GM21786 (cell line): ENCODE measurements at regions not wholly inside any gene's neighbourhood (a gene's known extent, or its start where the extent isn't known, plus 50 kb on each side); places are given as distances from the start of the nearest gene placed in this dataset.
"Not testable (repeated sequence)": the region's sequence is repeated elsewhere in the genome, so short reads cannot be mapped to it uniquely, and the experiment has no call there.

Experiments used
- ATAC-seq: cut with Tn5 transposase; IDR thresholded peaks from one replicate; pipeline ENCODE4 v1.9.1; 2021; ENCODE audit not compliant: unreplicated experiment

DNA sequence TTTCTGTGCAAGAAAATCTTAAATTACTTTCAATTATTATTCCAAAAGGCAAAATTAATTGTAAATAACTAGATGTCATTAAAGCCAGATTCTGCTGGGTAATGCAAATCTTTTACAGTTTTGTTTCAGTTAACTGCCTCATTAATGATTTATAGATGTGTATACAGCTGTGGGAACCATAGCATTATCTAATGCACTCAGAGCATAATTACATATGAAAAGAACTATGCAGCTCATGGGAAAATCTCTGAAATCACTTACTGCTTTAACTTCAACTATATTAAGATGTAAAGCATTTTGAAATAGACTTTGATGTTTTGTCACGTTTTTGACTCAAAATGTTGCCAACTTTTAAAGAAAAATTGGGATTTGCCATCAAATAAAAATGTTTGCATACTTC lies 630.3 kb upstream of the KLHL4 start:
- ATAC-seq: no peak

DNA sequence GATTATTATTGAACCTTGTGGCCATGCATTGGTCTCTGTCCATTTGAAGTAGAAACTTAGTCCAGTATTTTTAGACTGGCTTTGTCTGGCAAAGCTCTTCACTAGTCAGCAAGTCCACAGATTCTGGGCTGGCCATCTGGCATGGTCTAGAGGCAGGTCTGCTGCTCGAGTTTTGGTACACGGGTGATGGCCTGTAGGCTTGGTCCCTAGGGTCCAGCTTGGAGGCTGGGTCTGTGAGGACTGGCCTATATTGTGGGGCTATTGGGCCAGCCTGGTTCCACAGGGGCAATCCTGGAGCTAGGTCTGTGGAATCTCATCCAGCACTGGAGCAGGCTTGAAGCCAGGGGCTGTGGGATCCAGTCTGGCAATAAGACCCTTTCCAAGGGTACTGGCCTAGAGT lies 607.6 kb upstream of the KLHL4 start:
- no peak for ATAC-seq

DNA sequence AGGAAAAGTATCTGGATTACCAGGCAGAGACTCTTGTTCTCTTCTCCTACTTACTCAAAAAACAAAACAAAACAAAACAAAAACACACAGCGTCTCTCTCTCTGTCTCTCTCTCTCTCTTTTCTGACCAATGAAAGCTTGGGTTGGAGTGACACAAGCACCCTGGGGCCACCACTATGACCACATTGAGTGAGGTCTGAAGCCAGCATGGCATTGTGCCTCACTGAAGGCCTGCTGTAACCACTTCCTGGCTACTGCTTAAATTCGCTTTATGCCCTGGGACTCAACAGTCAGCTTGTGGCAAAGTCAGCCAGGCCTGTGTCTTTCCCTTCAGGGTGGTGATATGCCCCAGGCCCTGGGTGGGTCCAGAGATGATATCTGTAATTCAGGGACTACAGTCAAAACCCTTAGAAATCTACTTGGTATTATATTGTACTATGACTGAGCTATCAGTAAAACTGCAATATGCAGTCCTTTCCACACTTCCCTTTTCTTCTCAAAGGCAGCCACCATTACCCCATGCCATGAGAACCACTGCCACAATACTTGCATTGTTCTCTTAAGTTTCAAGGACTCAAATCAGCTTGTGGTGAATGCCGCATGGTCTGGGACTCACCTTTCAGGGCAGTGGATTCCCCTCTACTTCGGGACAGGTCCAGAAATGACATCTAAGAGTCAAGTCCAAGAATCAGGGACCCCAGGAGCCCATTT lies 606.8 kb upstream of the KLHL4 start:
- peak; percentile 54 for ATAC-seq

DNA sequence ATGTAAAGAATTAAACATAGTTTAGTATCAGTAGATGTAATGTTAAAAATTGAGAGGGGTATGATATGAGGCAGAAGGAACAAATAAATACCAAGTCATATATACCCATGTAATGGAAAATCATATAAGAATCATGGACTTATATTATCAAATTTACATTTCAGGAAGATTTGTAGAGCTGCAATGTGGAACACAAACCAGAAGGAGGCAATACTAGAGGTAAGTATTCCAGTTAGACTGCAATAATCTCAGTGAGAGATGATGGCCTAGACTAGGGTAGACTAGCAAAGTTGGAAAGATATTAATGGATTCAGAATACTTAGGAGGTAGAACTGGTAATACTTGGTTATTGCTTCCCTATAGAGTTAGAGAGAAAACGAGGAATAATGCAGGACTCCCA lies 603.0 kb upstream of the KLHL4 start:
- ATAC-seq: no peak

DNA sequence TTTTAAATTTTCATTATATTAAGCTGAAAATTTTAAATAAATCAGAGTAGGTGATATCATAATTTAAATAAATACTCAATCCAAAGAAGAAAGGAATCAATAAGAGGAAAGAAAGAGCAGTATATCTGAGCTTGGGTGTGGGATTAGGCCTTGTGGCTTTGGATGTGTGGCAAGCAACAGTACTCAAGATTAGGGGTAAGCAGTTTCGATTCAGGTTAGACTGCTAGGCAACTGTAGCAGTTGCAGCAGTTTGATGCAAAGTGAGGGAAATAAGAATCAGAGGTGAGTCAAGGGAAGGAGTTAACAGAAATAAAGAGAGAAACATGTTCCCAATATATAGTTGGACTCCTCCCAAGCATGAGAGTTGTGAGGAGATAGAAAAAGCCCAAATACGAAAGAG lies 599.6 kb upstream of the KLHL4 start:
- no peak for ATAC-seq

DNA sequence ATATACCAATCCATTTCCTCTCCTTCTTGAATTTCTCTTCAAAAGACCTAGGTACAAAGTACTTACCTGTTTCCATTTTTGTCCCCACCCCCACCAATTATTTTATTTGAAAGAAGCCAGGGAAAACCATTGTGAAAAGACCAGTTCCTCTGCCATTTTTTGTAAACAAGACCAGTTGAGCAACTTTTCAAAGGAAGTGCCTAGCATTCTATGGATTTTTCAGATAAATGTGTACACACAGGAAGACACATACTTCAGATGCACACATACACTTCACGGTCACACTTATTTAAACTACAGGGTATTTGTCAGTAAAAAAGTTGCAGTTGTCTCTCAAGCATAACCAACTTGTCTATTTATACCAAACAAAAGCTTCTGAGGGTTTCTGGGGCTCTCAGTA lies 587.2 kb upstream of the KLHL4 start:
- no peak for ATAC-seq

DNA sequence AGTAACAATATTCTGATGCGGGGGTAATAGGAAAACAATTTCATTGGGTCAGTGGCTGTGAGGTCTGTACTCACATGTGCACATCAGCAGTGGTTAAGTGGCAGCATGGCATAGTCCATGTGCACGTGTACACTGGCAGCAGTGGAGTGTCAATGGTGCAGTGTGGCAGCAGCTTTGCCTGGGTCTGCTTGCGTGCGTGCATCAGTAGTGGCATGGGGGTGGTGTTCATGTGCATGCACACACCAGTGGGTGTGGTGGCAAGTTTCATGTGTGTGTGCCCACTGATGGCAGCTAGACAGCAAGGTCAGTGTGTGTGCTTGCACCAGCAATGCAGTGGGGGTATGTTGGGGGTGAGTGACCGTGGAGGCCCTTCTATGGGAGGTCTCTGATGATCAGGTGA lies 581.6 kb upstream of the KLHL4 start:
- no peak for ATAC-seq

DNA sequence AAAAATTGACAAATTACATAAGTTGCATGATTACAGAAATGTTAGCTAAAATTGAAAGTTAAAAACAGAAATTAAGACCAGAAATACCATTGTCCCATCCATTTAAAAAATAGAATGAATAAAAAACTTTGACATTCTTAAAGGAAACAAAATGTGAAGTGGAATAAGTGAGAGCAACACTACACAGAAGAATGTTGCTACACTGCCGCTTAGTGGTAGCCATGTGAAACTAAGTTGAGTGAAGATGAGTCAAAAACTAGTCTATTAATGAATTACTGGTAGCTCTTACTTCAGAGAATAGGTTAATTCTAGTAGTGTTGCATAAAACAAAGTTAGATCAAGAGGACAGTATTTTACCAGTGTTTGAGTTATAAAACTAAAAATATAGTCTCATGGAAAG lies 571.0 kb upstream of the KLHL4 start:
- ATAC-seq: peak; percentile 94

DNA sequence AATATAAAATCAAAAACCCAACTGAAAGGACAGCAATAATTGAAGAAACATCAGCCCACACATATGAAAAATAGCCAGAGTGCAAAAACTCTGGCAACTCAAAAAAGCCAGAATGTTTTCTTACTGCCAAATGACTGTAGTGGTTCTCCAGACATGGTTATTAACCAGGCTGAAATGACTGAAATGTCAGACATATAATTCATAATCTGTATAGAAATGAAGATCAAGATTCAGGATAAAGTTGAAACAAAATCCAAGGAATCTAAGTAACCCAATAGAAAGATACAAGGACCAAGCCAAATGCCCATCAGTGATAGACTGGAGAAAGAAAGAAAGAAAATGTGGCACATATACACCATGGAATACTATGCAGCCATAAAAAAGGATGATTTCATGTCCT lies 553.3 kb upstream of the KLHL4 start:
- no peak for ATAC-seq

DNA sequence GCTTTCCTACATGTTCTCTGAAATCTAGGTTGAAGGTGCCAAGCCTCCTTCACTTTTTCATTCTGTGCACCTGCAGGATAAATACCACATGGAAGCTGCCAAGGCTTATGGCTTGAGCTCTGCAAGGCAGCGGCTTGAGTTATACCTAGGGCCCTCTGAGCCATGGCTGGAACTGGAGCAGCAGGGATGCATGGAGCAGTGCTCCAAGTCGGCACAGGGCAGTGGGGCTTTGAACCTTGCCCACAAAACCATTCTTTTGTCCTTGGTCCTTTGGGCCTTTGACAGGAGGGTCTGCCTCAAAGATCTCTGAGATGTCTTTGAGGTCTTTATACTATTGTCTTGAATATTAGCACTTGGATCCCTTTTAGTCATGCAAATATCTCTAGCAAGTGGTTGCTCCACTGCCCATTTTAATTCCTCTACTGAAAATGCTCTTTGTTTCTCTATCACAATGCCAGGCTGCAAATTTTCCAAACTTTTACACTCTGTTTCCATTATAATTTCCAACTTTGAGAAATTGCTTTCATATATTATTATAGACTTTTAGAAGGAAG lies 536.2 kb upstream of the KLHL4 start:
- no peak for ATAC-seq

DNA sequence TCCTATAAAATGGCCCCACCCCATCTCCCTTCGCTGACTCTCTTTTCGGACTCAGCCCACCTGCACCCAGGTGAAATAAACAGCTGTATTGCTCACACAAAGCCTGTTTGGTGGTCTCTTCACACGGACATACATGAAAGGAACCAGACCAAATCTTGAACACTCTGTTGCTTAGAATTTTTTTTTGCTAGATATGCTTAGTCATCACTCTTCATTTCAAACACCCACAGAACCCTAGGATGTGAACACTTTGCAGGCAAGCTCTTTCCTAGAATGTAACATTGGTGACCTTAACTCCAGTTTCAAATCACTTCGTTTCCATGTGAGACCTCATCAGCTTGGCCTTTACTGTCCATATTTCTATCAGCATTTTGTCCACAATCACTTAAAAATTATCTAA lies 530.3 kb upstream of the KLHL4 start:
- not testable (repeated sequence) for ATAC-seq

DNA sequence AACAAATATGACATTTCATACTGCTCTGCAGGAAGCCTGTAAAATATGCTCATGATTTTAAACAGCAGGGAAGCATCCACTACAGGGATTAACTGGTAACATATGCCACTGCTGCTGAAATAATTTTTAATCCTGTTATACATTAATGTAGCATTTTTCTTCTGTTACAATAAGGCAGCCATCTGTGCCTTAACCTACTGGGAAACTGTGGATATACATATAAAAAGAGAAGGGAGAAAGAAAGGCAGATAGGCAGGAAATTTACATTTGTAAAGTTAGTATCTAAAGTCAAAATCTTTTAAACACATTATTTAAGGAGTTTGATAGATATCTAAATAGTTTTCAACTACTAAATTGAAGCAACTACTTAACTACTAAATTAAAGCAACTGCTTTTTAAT lies 514.6 kb upstream of the KLHL4 start:
- ATAC-seq: no peak

DNA sequence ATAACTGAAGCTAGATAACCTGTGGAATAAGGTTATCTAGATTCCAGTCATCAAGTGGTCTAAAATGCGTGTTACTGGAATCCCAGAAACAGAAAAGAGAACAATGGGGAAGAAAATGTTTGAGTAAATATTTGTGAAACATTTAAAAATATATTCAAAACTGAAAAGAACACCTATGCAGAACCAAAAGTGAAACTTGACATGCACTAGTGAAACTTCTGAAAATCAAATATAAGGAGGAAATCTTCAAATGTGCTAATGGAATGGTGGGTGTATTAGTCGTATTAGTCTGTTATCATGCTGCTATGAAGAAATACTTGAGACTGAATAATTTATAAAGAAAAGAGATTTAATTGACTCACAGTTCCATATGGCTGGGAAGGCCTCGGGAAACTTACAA lies 512.4 kb upstream of the KLHL4 start:
- ATAC-seq: no peak

DNA sequence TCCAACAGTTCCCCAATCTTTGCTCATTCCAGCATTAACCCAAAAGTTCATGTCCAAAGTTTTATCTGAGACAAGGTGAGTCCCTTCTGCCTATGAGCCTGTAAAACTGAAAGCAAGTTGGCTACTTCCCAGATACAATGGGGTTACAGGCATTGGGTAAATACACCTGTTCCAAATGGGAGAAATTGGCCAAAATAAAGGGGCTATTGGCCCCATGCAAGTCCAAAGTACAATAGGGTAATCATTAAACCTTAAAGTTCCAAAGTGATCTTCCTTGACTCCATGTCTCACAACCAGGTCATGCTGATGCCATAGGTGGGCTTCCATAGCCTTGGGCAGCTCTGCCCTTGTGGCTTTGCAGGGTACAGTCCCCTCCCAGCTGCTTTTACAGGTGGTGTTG lies 511.7 kb upstream of the KLHL4 start:
- ATAC-seq: no peak

DNA sequence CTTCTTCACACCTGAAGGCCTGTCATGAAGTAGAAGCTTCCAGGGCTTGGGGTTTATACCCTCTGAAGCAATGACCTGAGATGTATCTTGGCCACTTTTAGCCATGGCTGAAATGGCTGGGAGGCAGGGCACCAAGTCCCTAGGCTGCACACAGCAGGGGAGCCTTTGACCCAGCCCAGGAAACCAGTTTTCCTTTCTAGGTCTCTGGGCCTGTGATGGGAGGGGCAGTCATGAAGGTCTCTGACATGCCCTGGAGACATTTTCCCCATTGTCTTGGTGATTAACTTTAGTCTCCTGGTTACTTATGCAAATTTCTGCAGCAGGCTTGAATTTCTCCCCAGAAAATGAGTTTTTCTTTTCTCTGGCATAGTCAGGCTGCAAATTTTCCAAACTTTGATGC lies 511.0 kb upstream of the KLHL4 start:
- no peak for ATAC-seq

DNA sequence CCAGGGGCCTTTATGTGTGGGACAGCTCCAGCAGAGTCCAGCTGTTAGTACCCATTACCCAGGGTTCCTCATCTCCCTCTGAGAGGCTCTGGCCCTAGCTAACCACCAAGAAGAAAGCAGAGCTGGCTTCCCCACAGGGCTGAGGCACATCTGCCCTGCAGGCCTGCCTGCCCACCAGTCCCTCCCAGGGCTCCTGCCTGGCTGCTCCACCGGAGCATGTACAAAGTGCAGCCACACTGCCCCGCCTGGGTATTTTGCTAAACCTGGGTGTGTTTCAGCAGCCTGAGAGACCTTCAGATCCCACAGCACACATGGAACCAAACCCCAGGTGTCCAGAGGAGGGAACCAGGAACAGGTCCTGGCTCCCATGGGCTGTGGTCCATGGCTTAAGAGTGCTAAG lies 500.4 kb upstream of the KLHL4 start:
- no peak for ATAC-seq

DNA sequence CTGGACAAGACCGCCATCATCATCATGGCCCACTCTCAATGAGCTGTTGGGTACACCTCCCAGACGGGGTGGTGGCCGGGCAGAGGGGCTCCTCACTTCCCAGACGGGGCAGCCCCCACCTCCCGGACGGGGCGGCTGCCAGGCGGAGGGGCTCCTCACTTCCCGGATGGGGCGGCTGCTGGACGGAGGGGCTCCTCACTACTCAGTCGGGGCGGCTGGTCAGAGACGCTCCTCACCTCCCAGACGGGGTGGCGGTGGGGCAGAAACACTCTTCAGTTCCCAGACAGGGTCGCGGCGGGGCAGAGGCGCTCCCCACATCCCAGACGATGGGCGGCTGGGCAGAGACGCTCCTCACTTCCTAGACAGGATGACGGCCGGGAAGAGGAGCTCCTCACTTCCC lies 484.5 kb upstream of the KLHL4 start:
- ATAC-seq: not testable (repeated sequence)

DNA sequence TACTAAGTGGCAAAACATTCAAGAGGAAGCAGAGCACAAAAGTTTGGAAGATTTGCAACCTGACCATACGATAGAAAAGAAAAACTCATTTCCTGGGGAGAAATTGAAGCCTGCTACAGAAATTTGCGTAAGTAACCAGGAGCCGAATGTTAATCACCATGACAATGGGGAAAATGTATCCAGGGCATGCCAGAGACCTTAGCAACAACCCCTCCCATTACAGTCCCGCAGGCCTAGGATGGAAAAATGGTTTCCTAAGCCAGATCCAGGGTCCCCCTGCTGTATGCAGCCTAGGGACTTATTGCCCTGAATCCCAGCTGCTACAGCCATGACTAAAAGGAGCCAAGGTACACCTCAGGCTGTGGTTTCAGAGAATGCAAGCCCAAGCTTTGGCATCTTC lies 472.2 kb upstream of the KLHL4 start:
- no peak for ATAC-seq

DNA sequence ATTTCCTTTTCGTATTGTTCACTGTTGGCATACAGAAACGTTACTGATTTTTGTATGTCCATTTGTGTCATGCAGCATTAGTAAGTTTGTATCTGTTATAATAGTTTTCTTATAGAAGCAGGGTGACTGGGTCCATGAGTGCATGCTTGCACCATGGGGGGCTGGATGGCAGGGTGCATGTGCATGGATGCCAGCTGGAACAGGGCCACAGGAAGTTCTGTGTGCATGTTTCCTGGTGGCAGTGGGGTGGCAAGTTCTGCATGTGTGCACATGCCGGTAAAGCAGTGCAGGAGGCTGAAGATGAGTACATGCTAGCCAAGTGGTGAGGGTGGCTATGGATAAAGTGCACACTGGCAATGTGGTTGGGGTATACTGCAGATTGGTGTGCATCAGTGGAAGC lies 468.0 kb upstream of the KLHL4 start:
- no peak for ATAC-seq

DNA sequence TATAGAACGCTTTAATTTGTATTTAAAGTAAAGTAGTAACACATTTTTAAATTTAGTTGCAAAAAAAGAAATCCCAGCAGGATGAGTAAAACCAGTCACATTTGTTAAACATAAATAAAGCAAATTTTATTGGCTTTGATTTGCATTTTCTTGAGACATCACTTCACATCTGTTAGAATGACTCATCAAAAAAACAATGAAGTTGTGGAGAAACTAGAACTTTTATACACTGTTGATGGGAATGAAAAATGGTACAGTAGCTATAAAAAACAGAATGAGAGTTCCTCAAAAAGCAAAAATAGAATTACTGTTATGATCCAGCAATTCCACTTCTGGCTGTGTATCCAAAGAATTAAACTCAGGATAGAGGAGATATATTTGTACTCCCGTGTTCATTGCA lies 454.0 kb upstream of the KLHL4 start:
- ATAC-seq: no peak

DNA sequence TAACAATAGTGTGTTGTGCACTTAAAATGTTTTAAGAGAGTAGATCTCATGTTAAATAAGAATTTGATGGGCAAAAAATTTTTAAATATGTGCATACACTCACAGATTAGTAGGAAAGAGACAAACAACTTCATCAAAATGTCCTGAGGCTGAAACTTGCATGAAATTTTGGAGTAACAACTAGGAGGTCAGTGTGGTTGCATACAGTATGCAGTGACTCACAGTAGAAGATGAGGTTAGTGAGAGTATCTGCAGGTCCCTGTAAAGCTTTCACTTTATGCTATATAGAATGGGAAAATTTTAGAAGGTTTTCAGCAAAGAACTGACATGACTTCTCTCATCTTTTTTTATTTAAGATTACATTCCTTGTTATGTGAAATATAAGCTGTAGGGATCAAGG lies 453.1 kb upstream of the KLHL4 start:
- no peak for ATAC-seq

DNA sequence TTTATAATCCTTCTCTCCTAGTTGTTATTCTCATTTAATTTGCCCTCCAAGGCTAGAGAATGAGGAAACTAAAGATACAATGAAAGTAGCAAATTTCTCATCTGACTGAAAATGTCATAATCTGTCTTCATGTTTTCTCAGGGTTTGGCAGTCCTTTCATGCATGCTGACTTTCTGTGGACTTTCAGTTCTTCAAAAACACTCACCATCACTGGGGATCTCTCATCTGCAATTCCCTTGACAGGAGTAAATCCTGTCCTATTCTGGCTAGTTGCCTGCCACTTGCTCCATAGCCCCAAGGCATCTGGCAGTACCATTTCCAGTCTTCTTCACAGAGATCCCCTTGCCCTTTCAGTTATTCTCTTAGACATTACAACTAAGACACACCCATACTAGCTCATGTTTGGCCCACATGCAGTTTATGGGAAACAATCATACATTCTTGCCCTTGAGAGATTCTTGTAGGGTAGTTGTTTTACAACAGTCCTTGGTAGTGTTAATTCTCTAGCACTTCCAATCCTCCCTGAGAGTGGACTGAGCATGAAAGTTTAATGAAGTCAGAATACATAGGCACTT lies 449.7 kb upstream of the KLHL4 start:
- ATAC-seq: no peak

DNA sequence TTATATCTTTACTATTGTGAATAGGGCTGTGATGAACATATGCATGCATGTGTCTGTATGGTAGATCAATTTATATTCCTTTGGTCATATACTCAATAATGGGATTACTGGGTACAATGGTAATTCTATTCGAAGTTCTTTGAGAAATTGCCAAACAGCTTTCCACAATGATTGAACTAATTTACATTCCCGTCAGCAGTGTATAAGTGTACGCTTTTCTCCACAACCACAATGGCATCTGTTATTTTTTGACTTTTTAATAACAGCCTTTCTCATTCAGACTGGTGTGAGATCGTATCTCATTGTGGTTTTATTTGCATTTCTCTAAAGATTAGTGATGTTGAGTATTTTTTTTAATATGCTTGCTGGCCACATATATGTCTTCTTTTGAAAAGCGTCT lies 439.4 kb upstream of the KLHL4 start:
- ATAC-seq: no peak
